T-cell (primary cell): ENCODE measurements at regions not wholly inside any gene's neighbourhood (a gene's known extent, or its start where the extent isn't known, plus 50 kb on each side); places are given as distances from the start of the nearest gene placed in this dataset.

Experiments used
- ATAC-seq, 4 experiments: fragments of 200-7000 bp in 3 of 4; fragments of 150-1000 bp in 1 of 4; cut with Tn5 transposase; replicated peaks in 1 of 4; 1 replicate in 3 of 4; 2 replicates in 1 of 4; pipeline ENCODE4 v1.10.0; 2021; ENCODE audit warnings: moderate library complexity in 3 of 4, mild to moderate bottlenecking in 2 of 4, moderate number of reproducible peaks in 1 of 4
- CTCF ChIA-PET, 2 donors: fragments of 300-600 bp; sonication (Branson Sonifier 250); formaldehyde crosslinking; loops; one replicate each; lab custom pipeline; 2022; ENCODE audit warnings: antibody characterized with exemption in 2 of 2; lab: Charles Lee
- POLR2A ChIA-PET, 2 donors: fragments of 300-600 bp; sonication (Branson Sonifier 250); formaldehyde crosslinking; loops; one replicate each; lab custom pipeline; 2022; ENCODE audit warnings: antibody characterized with exemption in 2 of 2; lab: Charles Lee
- DNase-seq, 35 experiments: peaks; one replicate each; pipeline versions ENCODE4 v3.0.0 to v3.0.0-alpha.2; 2013 to 2023
- H3K27ac ChIP-seq: one replicate; pipeline ENCODE4 v1.5.1; 2013; ENCODE audit warnings: low read length
- H3K27me3 ChIP-seq, 2 experiments: replicated peaks in 1 of 2; 1 replicate in 1 of 2; 2 replicates in 1 of 2; pipeline versions ENCODE4 v1.6.1 to v1.7.0; 2013; ENCODE audit warnings: low read length in 1 of 2, mixed read lengths in 1 of 2; ENCODE audit not compliant: control insufficient read depth in 2 of 2, insufficient read depth in 2 of 2; ENCODE audit errors: extremely low read depth in 1 of 2
- H3K36me3 ChIP-seq, 2 donors: 1 replicate in 1 of 2; 2 replicates in 1 of 2; pipeline versions ENCODE4 v1.6.1 to v1.7.0; 2013; ENCODE audit warnings: low read length in 1 of 2; ENCODE audit not compliant: control insufficient read depth in 2 of 2, insufficient read depth in 1 of 2; ENCODE audit errors: extremely low read depth in 1 of 2
- H3K4me1 ChIP-seq, 2 experiments: 1 replicate in 1 of 2; 2 replicates in 1 of 2; pipeline versions ENCODE4 v1.6.1 to v1.7.0; 2013; ENCODE audit warnings: low read length in 2 of 2, mixed read lengths in 1 of 2; ENCODE audit not compliant: insufficient read depth in 2 of 2, control insufficient read depth in 1 of 2; ENCODE audit errors: extremely low read depth in 1 of 2
- H3K4me3 ChIP-seq, 2 donors: 1 replicate in 1 of 2; 2 replicates in 1 of 2; pipeline versions ENCODE4 v1.5.1 to v1.7.0; 2013; ENCODE audit warnings: mild to moderate bottlenecking in 2 of 2, low read length in 1 of 2, moderate library complexity in 1 of 2; ENCODE audit not compliant: control insufficient read depth in 1 of 2; ENCODE audit errors: extremely low read depth in 1 of 2
- H3K9me3 ChIP-seq: 2 replicates; pipeline ENCODE4 v1.7.0; 2013
- H3K27ac Mint-ChIP-seq, 2 donors: one replicate each; pipeline ENCODE4 v1.8.0; 2020 to 2021; ENCODE audit warnings: mild to moderate bottlenecking in 2 of 2, mixed read lengths in 2 of 2
- H3K27me3 Mint-ChIP-seq, 2 donors: one replicate each; pipeline ENCODE4 v1.8.0; 2021 to 2022; ENCODE audit warnings: mixed read lengths in 2 of 2
- H3K36me3 Mint-ChIP-seq: one replicate; pipeline ENCODE4 v1.8.0; 2021; ENCODE audit warnings: mixed read lengths
- H3K4me1 Mint-ChIP-seq, 3 donors: one replicate each; pipeline ENCODE4 v1.8.0; 2020 to 2022; ENCODE audit warnings: mixed read lengths in 3 of 3, mild to moderate bottlenecking in 1 of 3
- H3K4me3 Mint-ChIP-seq, 3 donors: one replicate each; pipeline ENCODE4 v1.8.0; 2020 to 2022; ENCODE audit warnings: mild to moderate bottlenecking in 3 of 3, mixed read lengths in 3 of 3, moderate library complexity in 3 of 3
- H3K9me3 Mint-ChIP-seq, 3 donors: one replicate each; pipeline ENCODE4 v1.8.0; 2020 to 2022; ENCODE audit warnings: mixed read lengths in 3 of 3
- WGBS: methylation state at CpG from one replicate; pipeline ENCODE4 v1.1.5; 2013; ENCODE audit warnings: missing lambda C conversion rate; ENCODE audit not compliant: insufficient coverage; 5-methylcytosine and 5-hydroxymethylcytosine counted together

DNA sequence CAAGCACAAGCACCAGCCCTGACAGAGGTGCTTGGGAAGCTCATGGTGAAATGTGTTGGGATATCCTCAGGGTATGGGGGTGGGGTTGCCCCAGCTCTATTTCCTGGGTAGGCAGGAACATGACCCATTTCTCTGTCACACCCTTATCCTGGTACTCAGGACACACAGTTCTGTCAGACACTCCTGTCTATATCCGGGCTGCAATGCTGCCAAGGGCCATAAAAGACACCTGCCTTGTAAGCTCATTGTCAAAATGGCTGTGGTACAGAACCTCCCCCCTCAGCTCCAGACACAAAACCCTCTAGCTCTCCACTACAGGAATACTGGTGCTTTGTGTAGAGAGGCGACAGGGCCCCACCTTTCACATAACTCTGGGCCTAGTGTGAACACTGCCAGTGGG lies 636.7 kb downstream of the PLA2G4A start:
- DNase-seq (no peak), ATAC-seq (no peak)
- H3K4me3 ChIP-seq: no peak overlapping the region
- Mint-ChIP-seq H3K27me3 (no peaks in the 10 kb centered on the region), H3K4me1 (no peaks in the 10 kb centered on the region), H3K4me3 (no peak overlapping the region), H3K27ac (no peak overlapping the region), H3K36me3 (no peaks in the 10 kb centered on the region), H3K9me3 (peaks cover 22 to 36% (median 34%) of the 10 kb centered on the region in 3 donors)
- H3K27me3 ChIP-seq: no peaks in the 10 kb centered on the region
- no peaks in the 10 kb centered on the region for H3K9me3 ChIP-seq
- H3K27ac ChIP-seq: no peak overlapping the region
- no peaks in the 10 kb centered on the region for H3K36me3 ChIP-seq
- 40% methylated on average over 1 of the region's 2 CpGs for WGBS
- ChIA-PET CTCF (no interaction called here), POLR2A (no interaction called here)
- no peaks in the 10 kb centered on the region for H3K4me1 ChIP-seq

GRCh38 chr1:187469836-187470235 lies 641.1 kb downstream of the PLA2G4A start:
- ATAC-seq (no peak), DNase-seq (no peak)
- Histone ChIP-seq H3K27me3 (no peaks in the 10 kb centered on the region), H3K27ac (no peak overlapping the region), H3K4me1 (no peaks in the 10 kb centered on the region), H3K9me3 (peaks cover 2% of the 10 kb centered on the region), H3K36me3 (no peaks in the 10 kb centered on the region), H3K4me3 (no peak overlapping the region)
- ChIA-PET POLR2A (no interaction called here), CTCF (no interaction called here)
- no peak overlapping the region for H3K27ac Mint-ChIP-seq
- no peaks in the 10 kb centered on the region for H3K4me1 Mint-ChIP-seq
- WGBS: no CpG with 5 or more reads among the region's 2 CpGs
- H3K36me3 Mint-ChIP-seq: peaks cover 3% of the 10 kb centered on the region
- H3K9me3 Mint-ChIP-seq: peaks cover 12 to 25% (median 18%) of the 10 kb centered on the region in 3 donors
- no peak overlapping the region for H3K4me3 Mint-ChIP-seq
- no peaks in the 10 kb centered on the region for H3K27me3 Mint-ChIP-seq

- Histone ChIP-seq H3K36me3 (no peaks in the 10 kb centered on the region), H3K27me3 (no peaks in the 10 kb centered on the region), H3K9me3 (peaks cover 2% of the 10 kb centered on the region), H3K4me3 (no peak overlapping the region), H3K4me1 (no peaks in the 10 kb centered on the region), H3K27ac (no peak overlapping the region)
- H3K27me3 Mint-ChIP-seq: no peaks in the 10 kb centered on the region
- no peak for DNase-seq
- H3K4me3 Mint-ChIP-seq: no peak overlapping the region
- no CpG with 5 or more reads among the region's 2 CpGs for WGBS
- peaks cover 3% of the 10 kb centered on the region for H3K36me3 Mint-ChIP-seq
- ChIA-PET POLR2A (no interaction called here), CTCF (no interaction called here)
- H3K27ac Mint-ChIP-seq: no peak overlapping the region
- no peaks in the 10 kb centered on the region for H3K4me1 Mint-ChIP-seq
- peaks cover 9 to 27% (median 13%) of the 10 kb centered on the region in 3 donors for H3K9me3 Mint-ChIP-seq
- ATAC-seq: no peak
Observed at GRCh38 chr1:187471555-187471954, 642.8 kb downstream of the PLA2G4A start.

DNA sequence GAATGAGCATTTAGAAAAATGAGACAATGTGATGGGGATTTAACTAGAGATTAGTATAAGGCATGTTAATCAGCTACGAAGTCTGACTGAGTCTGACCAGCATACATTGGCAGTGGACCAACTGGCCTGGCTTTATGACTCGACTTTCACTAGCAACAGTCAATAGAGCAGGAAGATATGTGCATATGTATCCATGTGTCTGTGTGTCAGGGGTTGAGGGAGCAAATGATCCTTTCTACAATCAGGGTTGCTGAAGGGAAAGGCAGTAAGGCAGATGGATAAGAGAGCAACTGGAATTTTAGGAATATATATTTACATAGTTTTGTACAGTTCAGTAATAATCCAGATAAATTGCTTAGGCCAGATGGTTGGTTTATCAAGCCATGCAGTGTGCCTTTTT lies 645.6 kb downstream of the PLA2G4A start:
- no peaks in the 10 kb centered on the region for H3K27me3 ChIP-seq
- H3K27ac ChIP-seq: no peak overlapping the region
- Mint-ChIP-seq H3K9me3 (peaks cover 2 to 28% (median 16%) of the 10 kb centered on the region in 3 donors), H3K36me3 (peaks cover 3% of the 10 kb centered on the region), H3K4me3 (no peak overlapping the region), H3K27ac (no peak overlapping the region), H3K27me3 (no peaks in the 10 kb centered on the region), H3K4me1 (no peaks in the 10 kb centered on the region)
- no peaks in the 10 kb centered on the region for H3K4me1 ChIP-seq
- no peak for DNase-seq
- ChIA-PET CTCF (no interaction called here), POLR2A (no interaction called here)
- ATAC-seq: no peak
- no peak overlapping the region for H3K4me3 ChIP-seq
- H3K9me3 ChIP-seq: peaks cover 2% of the 10 kb centered on the region
- no peaks in the 10 kb centered on the region for H3K36me3 ChIP-seq
- WGBS: 86% methylated on average over 2 of the region's 2 CpGs

DNA sequence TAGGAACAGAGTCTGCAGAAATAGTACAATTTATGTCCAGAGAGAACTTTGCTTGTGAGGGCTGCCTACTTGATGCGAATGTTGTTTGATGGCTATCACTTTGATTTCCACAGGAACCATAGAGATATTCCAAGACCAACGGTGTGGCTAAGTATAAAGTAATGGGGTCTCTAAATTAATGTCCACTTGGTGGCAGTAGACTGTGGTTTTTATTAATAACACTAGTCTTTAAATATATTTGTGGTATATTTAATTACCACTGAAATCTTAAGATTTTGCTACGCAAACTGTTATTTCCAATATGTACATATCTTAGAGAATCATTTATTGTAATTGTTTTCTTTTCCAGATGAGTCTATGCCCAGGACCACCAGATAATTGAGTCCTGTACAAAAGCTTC lies 647.9 kb downstream of the PLA2G4A start:
- H3K4me1 ChIP-seq: no peaks in the 10 kb centered on the region
- ChIA-PET POLR2A (no interaction called here), CTCF (no interaction called here)
- H3K36me3 ChIP-seq: no peaks in the 10 kb centered on the region
- H3K4me3 ChIP-seq: no peak overlapping the region
- H3K27me3 ChIP-seq: no peaks in the 10 kb centered on the region
- H3K27ac Mint-ChIP-seq: no peak overlapping the region
- DNase-seq (no peak), ATAC-seq (no peak)
- no peaks in the 10 kb centered on the region for H3K9me3 ChIP-seq
- H3K36me3 Mint-ChIP-seq: no peaks in the 10 kb centered on the region
- H3K4me3 Mint-ChIP-seq: no peak overlapping the region
- H3K4me1 Mint-ChIP-seq: no peaks in the 10 kb centered on the region
- no CpG with 5 or more reads among the region's 3 CpGs for WGBS
- no peak overlapping the region for H3K27ac ChIP-seq
- H3K27me3 Mint-ChIP-seq: no peaks in the 10 kb centered on the region
- H3K9me3 Mint-ChIP-seq: peaks cover 0 to 24% (median 13%) of the 10 kb centered on the region in 3 donors

DNA sequence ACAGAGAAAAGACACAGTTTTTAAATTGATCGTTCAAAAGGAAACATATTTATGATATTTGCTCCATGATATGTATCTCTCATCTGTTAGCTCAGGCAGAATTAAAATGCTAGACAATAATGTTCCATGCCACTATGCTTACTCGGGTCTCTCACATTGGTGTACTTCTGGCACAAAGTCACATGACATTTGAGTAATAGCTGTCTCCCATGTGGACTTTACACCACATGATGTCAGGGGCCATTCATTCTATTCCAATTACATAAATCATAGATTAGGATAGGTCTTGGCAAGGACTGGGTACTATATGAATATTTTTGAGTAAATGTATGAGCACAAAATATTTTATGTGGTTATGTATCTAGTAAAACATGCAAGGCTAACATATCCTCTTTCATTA lies 648.4 kb downstream of the PLA2G4A start:
- Mint-ChIP-seq H3K4me1 (no peaks in the 10 kb centered on the region), H3K4me3 (no peak overlapping the region), H3K27ac (no peak overlapping the region), H3K27me3 (no peaks in the 10 kb centered on the region), H3K9me3 (peaks cover 0 to 20% (median 13%) of the 10 kb centered on the region in 3 donors), H3K36me3 (no peaks in the 10 kb centered on the region)
- Histone ChIP-seq H3K4me1 (no peaks in the 10 kb centered on the region), H3K9me3 (no peaks in the 10 kb centered on the region), H3K4me3 (no peak overlapping the region), H3K27ac (no peak overlapping the region), H3K36me3 (no peaks in the 10 kb centered on the region), H3K27me3 (no peaks in the 10 kb centered on the region)
- no peak for DNase-seq
- no CpG with 5 or more reads among the region's 2 CpGs for WGBS
- ATAC-seq: no peak
- ChIA-PET POLR2A (interaction anchor here in 1 of 2 donors (0.6 kb wide), 1 partner anchor 244 kb away, joined by 6 read pairs; no protein-coding TSS in a partner anchor), CTCF (no interaction called here)

DNA sequence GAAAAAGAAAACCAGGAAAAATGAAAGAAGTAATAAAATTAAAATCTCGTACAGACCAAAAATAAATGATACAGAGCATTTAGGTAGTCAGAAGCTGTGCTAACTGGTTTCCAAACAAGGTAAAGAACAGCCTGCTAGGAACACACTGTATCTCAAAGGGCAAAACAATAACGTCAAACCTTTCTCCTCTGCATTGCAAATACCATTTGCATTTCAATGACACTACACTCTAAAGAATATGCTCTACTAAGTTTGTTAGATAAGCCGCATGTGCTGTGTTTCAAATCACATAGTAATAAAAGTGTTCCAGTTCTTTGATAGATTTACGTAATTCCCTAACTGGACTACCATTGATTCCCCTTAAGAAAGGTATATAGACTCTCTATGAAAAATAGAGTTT lies 648.8 kb downstream of the PLA2G4A start:
- POLR2A ChIA-PET: interaction anchor here in 1 of 2 donors (0.6 kb wide), 1 partner anchor 245 kb away, joined by 6 read pairs; no protein-coding TSS in a partner anchor
- no peaks in the 10 kb centered on the region for H3K4me1 Mint-ChIP-seq
- Histone ChIP-seq H3K9me3 (no peaks in the 10 kb centered on the region), H3K27ac (no peak overlapping the region), H3K4me3 (no peak overlapping the region), H3K36me3 (no peaks in the 10 kb centered on the region), H3K27me3 (no peaks in the 10 kb centered on the region), H3K4me1 (no peaks in the 10 kb centered on the region)
- H3K9me3 Mint-ChIP-seq: peaks cover 0 to 15% (median 13%) of the 10 kb centered on the region in 3 donors
- DNase-seq (no peak), ATAC-seq (no peak)
- no peaks in the 10 kb centered on the region for H3K27me3 Mint-ChIP-seq
- H3K27ac Mint-ChIP-seq: no peak overlapping the region
- no peaks in the 10 kb centered on the region for H3K36me3 Mint-ChIP-seq
- no peak overlapping the region for H3K4me3 Mint-ChIP-seq
- CTCF ChIA-PET: no interaction called here
- no CpG with 5 or more reads among the region's 4 CpGs for WGBS
